Neural cell (in vitro differentiated cells): ENCODE measurements at regions not wholly inside any gene's neighbourhood (a gene's known extent, or its start where the extent isn't known, plus 50 kb on each side); places are given as distances from the start of the nearest gene placed in this dataset.

Experiments used
- H2AFZ ChIP-seq: fragments of 200-600, 300-800 bp; sonication (generic), shearing (Covaris generic); 2 replicates; pipeline ENCODE4 v1.6.0; 2014; ENCODE audit warnings: low read depth, mild to moderate bottlenecking, antibody characterized with exemption, low read length, moderate library complexity
- H3F3A ChIP-seq: fragments of 200-600 bp; shearing (Covaris generic); 2 replicates; pipeline ENCODE4 v1.6.1; 2016; ENCODE audit warnings: mild to moderate bottlenecking, moderate library complexity, mixed read lengths, antibody characterized with exemption, low read length; ENCODE audit not compliant: insufficient read depth, poor library complexity, severe bottlenecking
- H3K27ac ChIP-seq: fragments of 200-600, 300-800 bp; sonication (generic), shearing (Covaris generic); 2 replicates; pipeline ENCODE4 v1.5.1; 2014; ENCODE audit warnings: mild to moderate bottlenecking, low read length, moderate library complexity
- H3K27me3 ChIP-seq: fragments of 300-800, 200-600 bp; sonication (generic), shearing (Covaris generic); 2 replicates; pipeline ENCODE4 v1.6.0; 2014; ENCODE audit warnings: mild to moderate bottlenecking, low read depth, low read length, moderate library complexity; ENCODE audit not compliant: insufficient read depth
- H3K36me3 ChIP-seq: fragments of 300-800, 200-600 bp; sonication (generic), shearing (Covaris generic); 2 replicates; pipeline ENCODE4 v1.5.1; 2014; ENCODE audit warnings: mild to moderate bottlenecking, antibody characterized with exemption, low read length, moderate library complexity; ENCODE audit not compliant: insufficient read depth
- H3K4me2 ChIP-seq: fragments of 300-800, 200-600 bp; sonication (generic), shearing (Covaris generic); 2 replicates; pipeline ENCODE4 v1.6.0; 2014; ENCODE audit warnings: mild to moderate bottlenecking, low read length
- H3K4me3 ChIP-seq: fragments of 300-800, 200-600 bp; sonication (generic), shearing (Covaris generic); 2 replicates; pipeline ENCODE4 v1.5.1; 2014; ENCODE audit warnings: mild to moderate bottlenecking, low read length, moderate library complexity
- H3K79me2 ChIP-seq: fragments of 200-600 bp; shearing (Covaris generic); replicated peaks from 2 replicates; pipeline ENCODE4 v1.6.0; 2014; ENCODE audit warnings: mild to moderate bottlenecking, low read length, moderate library complexity; ENCODE audit not compliant: insufficient read depth
- H3K9ac ChIP-seq: fragments of 300-800, 200-600 bp; sonication (generic), shearing (Covaris generic); 2 replicates; pipeline ENCODE4 v1.6.1; 2016; ENCODE audit warnings: mild to moderate bottlenecking, low read length, mixed read lengths
- H3K9me2 ChIP-seq: fragments of 200-600 bp; shearing (Covaris generic); 2 replicates; pipeline ENCODE4 v1.6.1; 2016; ENCODE audit warnings: mild to moderate bottlenecking, low read length, mixed read lengths; ENCODE audit not compliant: insufficient read depth
- H3K9me3 ChIP-seq: fragments of 200-600, 300-800 bp; sonication (generic), shearing (Covaris generic); 2 replicates; pipeline ENCODE4 v1.6.1; 2016; ENCODE audit warnings: mild to moderate bottlenecking, mixed run types, low read length, moderate library complexity, mixed read lengths
- H4K20me1 ChIP-seq: fragments of 200-600 bp; shearing (Covaris generic); 2 replicates; pipeline ENCODE4 v1.6.1; 2016; ENCODE audit warnings: mild to moderate bottlenecking, mixed run types; ENCODE audit not compliant: insufficient read depth
- CTCF ChIP-seq: fragments of 450-650 bp; IDR thresholded peaks from 2 replicates; pipeline ENCODE4 v1.5.1; 2014; ENCODE audit warnings: antibody characterized with exemption, mild to moderate bottlenecking, moderate library complexity; ENCODE audit not compliant: poor library complexity, severe bottlenecking
- EP300 ChIP-seq: fragments of 450-650 bp; conservative IDR thresholded peaks from 2 replicates; pipeline ENCODE4 v1.6.1; 2014; ENCODE audit warnings: antibody characterized with exemption, mild to moderate bottlenecking, moderate library complexity; ENCODE audit not compliant: poor library complexity, severe bottlenecking
- EZH2 ChIP-seq: fragments of 200-600, 300-800 bp; shearing (Covaris generic), sonication (generic); IDR thresholded peaks from 2 replicates; pipeline ENCODE4 v1.6.1; 2014; ENCODE audit warnings: antibody characterized with exemption, low read length, borderline replicate concordance, mild to moderate bottlenecking; ENCODE audit not compliant: insufficient read depth, poor library complexity, severe bottlenecking
- MXI1 ChIP-seq: fragments of 450-650 bp; conservative IDR thresholded peaks from 2 replicates; pipeline ENCODE4 v1.6.1; 2014; ENCODE audit warnings: antibody characterized with exemption, mild to moderate bottlenecking; ENCODE audit not compliant: poor library complexity, severe bottlenecking
- POLR2AphosphoS5 ChIP-seq: IDR thresholded peaks from 2 replicates; pipeline ENCODE4 v1.6.1; 2012
- RAD21 ChIP-seq: fragments of 450-650 bp; conservative IDR thresholded peaks from 2 replicates; pipeline ENCODE4 v1.6.1; 2014; ENCODE audit warnings: antibody characterized with exemption, mild to moderate bottlenecking, moderate library complexity
- REST ChIP-seq: IDR thresholded peaks from 2 replicates; pipeline ENCODE4 v1.6.1; 2012; ENCODE audit warnings: borderline replicate concordance
- SMC3 ChIP-seq: fragments of 450-650 bp; conservative IDR thresholded peaks from 2 replicates; pipeline ENCODE4 v1.6.1; 2014; ENCODE audit warnings: antibody characterized with exemption, mild to moderate bottlenecking, moderate library complexity; ENCODE audit not compliant: poor library complexity
- TAF1 ChIP-seq: IDR thresholded peaks from 2 replicates; pipeline ENCODE4 v1.6.1; 2012; ENCODE audit warnings: low read depth

GRCh38 chr10:123471811-123472210, 194.3 kb upstream of the GPR26 start:
- Histone ChIP-seq H2AFZ (no peak overlapping the region), H3K79me2 (no peaks in the 10 kb centered on the region), H3K36me3 (no peaks in the 10 kb centered on the region), H3K4me3 (no peak overlapping the region), H3K9ac (no peak overlapping the region), H4K20me1 (no peaks in the 10 kb centered on the region), H3K9me2 (no peaks in the 10 kb centered on the region), H3K4me2 (no peak overlapping the region), H3F3A (no peaks in the 10 kb centered on the region), H3K27me3 (peaks cover 6% of the 10 kb centered on the region), H3K27ac (no peak overlapping the region), H3K9me3 (no peaks in the 10 kb centered on the region)
- no peak for TF ChIP-seq CTCF
- TF ChIP-seq TAF1 = no peak
- TF ChIP-seq REST = no peak
- TF ChIP-seq EZH2 = no peak
- no peak for TF ChIP-seq EP300
- no peak for TF ChIP-seq MXI1
- TF ChIP-seq POLR2AphosphoS5 = no peak
- TF ChIP-seq SMC3 = no peak
- no peak for TF ChIP-seq RAD21

- H3K27me3 ChIP-seq = peaks cover 6% of the 10 kb centered on the region
- no peaks in the 10 kb centered on the region for H3K36me3 ChIP-seq
- H3K9me2 ChIP-seq = no peaks in the 10 kb centered on the region
- H3K4me3 ChIP-seq = no peak overlapping the region
- H3K4me2 ChIP-seq = no peak overlapping the region
- H4K20me1 ChIP-seq = no peaks in the 10 kb centered on the region
- H2AFZ ChIP-seq = no peak overlapping the region
- no peak overlapping the region for H3K27ac ChIP-seq
- H3K9me3 ChIP-seq = no peaks in the 10 kb centered on the region
- no peaks in the 10 kb centered on the region for H3K79me2 ChIP-seq
- H3K9ac ChIP-seq = no peak overlapping the region
- TF ChIP-seq REST (no peak), RAD21 (no peak), CTCF (no peak), SMC3 (no peak), EZH2 (no peak), MXI1 (no peak), TAF1 (no peak), EP300 (no peak), POLR2AphosphoS5 (no peak)
- no peaks in the 10 kb centered on the region for H3F3A ChIP-seq
Measured at GRCh38 chr10:123472606-123473005, 193.5 kb upstream of the GPR26 start.
